Thyroid gland (tissue), 4 donors: ENCODE measurements at regions not wholly inside any gene's neighbourhood (a gene's known extent, or its start where the extent isn't known, plus 50 kb on each side); places are given as distances from the start of the nearest gene placed in this dataset.

Experiments used
- CTCF ChIP-seq, 6 experiments: fragments of 200-600 bp in 3 of 6; fragments of 450-650 bp in 3 of 6; sonication (generic) in 3 of 6; IDR thresholded peaks; one replicate each; pipeline ENCODE4 v1.5.1; 2016 to 2019; ENCODE audit warnings: antibody characterized with exemption in 6 of 6, mild to moderate bottlenecking in 2 of 6, inconsistent platforms in 1 of 6, moderate library complexity in 1 of 6
- POLR2A ChIP-seq, 2 donors: fragments of 450-650 bp; IDR thresholded peaks; one replicate each; pipeline ENCODE4 v1.6.1; 2017; ENCODE audit warnings: antibody characterized with exemption in 2 of 2, mild to moderate bottlenecking in 2 of 2, moderate library complexity in 1 of 2

- no peak for TF ChIP-seq CTCF (IDR thresholded peaks at IDR 0.05)
- no peak for TF ChIP-seq POLR2A (IDR thresholded peaks at IDR 0.05)
Measured at GRCh38 chr3:193827040-193827669, 234.1 kb downstream of the OPA1 start.
